B cell (primary cell): ENCODE measurements at regions not wholly inside any gene's neighbourhood (a gene's known extent, or its start where the extent isn't known, plus 50 kb on each side); places are given as distances from the start of the nearest gene placed in this dataset.
"Not testable (repeated sequence)": the region's sequence is repeated elsewhere in the genome, so short reads cannot be mapped to it uniquely, and the experiment has no call there.

Experiments
- CTCF ChIP-seq: fragments of 200-600 bp; IDR thresholded peaks from one replicate; pipeline ENCODE4 v1.8.0; 2022; ENCODE audit warnings: antibody characterized with exemption, mild to moderate bottlenecking
- EZH2 ChIP-seq: IDR thresholded peaks from 2 replicates; pipeline ENCODE4 v1.6.1; 2012; ENCODE audit warnings: borderline replicate concordance, low read depth, mild to moderate bottlenecking, moderate library complexity, low read length; ENCODE audit not compliant: insufficient read depth, poor library complexity, severe bottlenecking

GRCh38 chr21:13843081-13843480 lies 233.5 kb downstream of the POTED start:
- not testable (repeated sequence) for TF ChIP-seq EZH2, CTCF
